ENCODE measurements at regions not wholly inside any gene's neighbourhood (a gene's known extent, or its start where the extent isn't known, plus 50 kb on each side); places are given as distances from the start of the nearest gene placed in this dataset.

- TF ChIP-seq EP300 (IDR thresholded peaks at IDR 0.05): no peak
- WGBS, 2 donors: 58 to 72% methylated on average over 9 of the region's 9 CpGs
These were observed 124.7 kb downstream of the SAMD5 start for GRCh38 chr6:147633191-147633590.

GRCh38 chr6:147637620-147638195, 129.2 kb downstream of the SAMD5 start:
- Histone ChIP-seq H3K27me3 (no peaks in the 10 kb centered on the region), H3K4me1 (peaks cover 0 to 20% (median 0%) of the 10 kb centered on the region in 4 donors), H3K27ac (no peak overlapping the region), H3K4me3 (no peak overlapping the region), H3K9me3 (no peaks in the 10 kb centered on the region), H3K36me3 (no peaks in the 10 kb centered on the region)
- 85 to 86% methylated on average over 6 of the region's 6 CpGs for WGBS, 2 donors
- TF ChIP-seq POLR2A (IDR thresholded peaks at IDR 0.05) (no peak), EP300 (IDR thresholded peaks at IDR 0.05) (no peak), CTCF (IDR thresholded peaks at IDR 0.05) (no peak)
- DNase-seq (ENCODE audit: low spot score in 2 of 2): no peak

More at GRCh38 chr6:147633191-147633590, 124.7 kb downstream of the SAMD5 start:
- Histone ChIP-seq H3K27ac (no peak overlapping the region), H3K4me1 (no peaks in the 10 kb centered on the region), H3K27me3 (no peaks in the 10 kb centered on the region), H3K4me3 (no peak overlapping the region), H3K9me3 (no peaks in the 10 kb centered on the region), H3K36me3 (no peaks in the 10 kb centered on the region)
- DNase-seq (ENCODE audit: low spot score in 2 of 2): no peak

- Histone ChIP-seq H3K9me3 (no peaks in the 10 kb centered on the region), H3K27me3 (no peaks in the 10 kb centered on the region), H3K4me1 (peaks cover 0 to 23% (median 0%) of the 10 kb centered on the region in 4 donors), H3K36me3 (no peaks in the 10 kb centered on the region), H3K27ac (no peak overlapping the region), H3K4me3 (no peak overlapping the region)
- TF ChIP-seq CTCF (IDR thresholded peaks at IDR 0.05): no peak
- no peak for DNase-seq (ENCODE audit: low spot score in 2 of 2)
- 53 to 56% methylated on average over 3 of the region's 3 CpGs for WGBS, 2 donors
These were observed 130.8 kb downstream of the SAMD5 start for GRCh38 chr6:147639279-147639678.

GRCh38 chr6:147640606-147641005, 132.1 kb downstream of the SAMD5 start:
- peaks cover 0 to 23% (median 0%) of the 10 kb centered on the region in 4 donors for H3K4me1 ChIP-seq
- no peak overlapping the region for H3K27ac ChIP-seq
- TF ChIP-seq EP300 (IDR thresholded peaks at IDR 0.05): no peak
- no peak for TF ChIP-seq POLR2A (IDR thresholded peaks at IDR 0.05)
- no peak for TF ChIP-seq CTCF (IDR thresholded peaks at IDR 0.05)
- H3K27me3 ChIP-seq: no peaks in the 10 kb centered on the region
- 71 to 88% methylated on average over 1 of the region's 1 CpG for WGBS, 2 donors
- H3K4me3 ChIP-seq: no peak overlapping the region
- H3K36me3 ChIP-seq: no peaks in the 10 kb centered on the region
- H3K9me3 ChIP-seq: no peaks in the 10 kb centered on the region
- no peak for DNase-seq (ENCODE audit: low spot score in 2 of 2)

- Histone ChIP-seq H3K4me1 (peaks cover 0 to 23% (median 0%) of the 10 kb centered on the region in 4 donors), H3K27me3 (no peaks in the 10 kb centered on the region), H3K36me3 (no peaks in the 10 kb centered on the region), H3K4me3 (no peak overlapping the region), H3K9me3 (no peaks in the 10 kb centered on the region), H3K27ac (no peak overlapping the region)
- TF ChIP-seq EP300 (IDR thresholded peaks at IDR 0.05) (no peak), CTCF (IDR thresholded peaks at IDR 0.05) (no peak), POLR2A (IDR thresholded peaks at IDR 0.05) (no peak)
- WGBS, 2 donors: 75 to 86% methylated on average over 3 of the region's 3 CpGs
- no peak for DNase-seq (ENCODE audit: low spot score in 2 of 2)
These were observed 133.0 kb downstream of the SAMD5 start for GRCh38 chr6:147641511-147641910.

GRCh38 chr6:147642458-147642857, 134.0 kb downstream of the SAMD5 start:
- WGBS, 2 donors: 35 to 47% methylated on average over 3 of the region's 3 CpGs
- no peaks in the 10 kb centered on the region for H3K27me3 ChIP-seq
- no peak for TF ChIP-seq CTCF (IDR thresholded peaks at IDR 0.05)
- no peak for TF ChIP-seq EP300 (IDR thresholded peaks at IDR 0.05)
- TF ChIP-seq POLR2A (IDR thresholded peaks at IDR 0.05): no peak
- H3K9me3 ChIP-seq: no peaks in the 10 kb centered on the region
- H3K4me3 ChIP-seq: no peak overlapping the region
- no peaks in the 10 kb centered on the region for H3K36me3 ChIP-seq
- peaks cover 0 to 23% (median 0%) of the 10 kb centered on the region in 4 donors for H3K4me1 ChIP-seq
- DNase-seq (ENCODE audit: low spot score in 2 of 2): no peak
- peak overlapping the region in 1 of 4 donors; percentile 12 for H3K27ac ChIP-seq

Measured in tibial nerve (tissue), 4 donors.